GM12864 (cell line): ENCODE measurements at regions not wholly inside any gene's neighbourhood (a gene's known extent, or its start where the extent isn't known, plus 50 kb on each side); places are given as distances from the start of the nearest gene placed in this dataset.

Experiments
- DNase-seq: peaks from one replicate; pipeline ENCODE4 v3.0.0-alpha.2; 2011; ENCODE audit warnings: low read depth
- H3K4me3 ChIP-seq: 2 replicates; pipeline ENCODE4 v1.5.1; 2011; ENCODE audit warnings: mild to moderate bottlenecking, low read depth, low read length, control low read depth
- CTCF ChIP-seq: IDR thresholded peaks from 2 replicates; pipeline ENCODE4 v1.5.1; 2011; ENCODE audit warnings: low read depth, mild to moderate bottlenecking, moderate library complexity, low read length, control low read depth, inconsistent platforms; ENCODE audit errors: missing control alignments

GRCh38 chr1:87730274-87731216 lies 401.9 kb downstream of the LMO4 start:
- no peak overlapping the region for H3K4me3 ChIP-seq
- DNase-seq: no peak
- no peak for TF ChIP-seq CTCF

- no peak for DNase-seq
- TF ChIP-seq CTCF: no peak
- H3K4me3 ChIP-seq: no peak overlapping the region
These were observed 404.7 kb downstream of the LMO4 start for GRCh38 chr1:87733386-87733785.

GRCh38 chr1:87735750-87736149 lies 407.1 kb downstream of the LMO4 start:
- no peak overlapping the region for H3K4me3 ChIP-seq
- TF ChIP-seq CTCF: no peak
- DNase-seq: no peak

GRCh38 chr1:87739141-87739540 lies 410.5 kb downstream of the LMO4 start:
- TF ChIP-seq CTCF: no peak
- no peak for DNase-seq
- no peak overlapping the region for H3K4me3 ChIP-seq

- DNase-seq: no peak
- TF ChIP-seq CTCF: no peak
- H3K4me3 ChIP-seq: no peak overlapping the region
These were observed 411.0 kb downstream of the LMO4 start for GRCh38 chr1:87739704-87740103.

GRCh38 chr1:87743256-87743655 lies 414.6 kb downstream of the LMO4 start:
- no peak overlapping the region for H3K4me3 ChIP-seq
- no peak for TF ChIP-seq CTCF
- no peak for DNase-seq

GRCh38 chr1:87744056-87744455 lies 415.4 kb downstream of the LMO4 start:
- DNase-seq: no peak
- TF ChIP-seq CTCF: no peak
- no peak overlapping the region for H3K4me3 ChIP-seq
